ENCODE measurements at regions not wholly inside any gene's neighbourhood (a gene's known extent, or its start where the extent isn't known, plus 50 kb on each side); places are given as distances from the start of the nearest gene placed in this dataset.

DNA sequence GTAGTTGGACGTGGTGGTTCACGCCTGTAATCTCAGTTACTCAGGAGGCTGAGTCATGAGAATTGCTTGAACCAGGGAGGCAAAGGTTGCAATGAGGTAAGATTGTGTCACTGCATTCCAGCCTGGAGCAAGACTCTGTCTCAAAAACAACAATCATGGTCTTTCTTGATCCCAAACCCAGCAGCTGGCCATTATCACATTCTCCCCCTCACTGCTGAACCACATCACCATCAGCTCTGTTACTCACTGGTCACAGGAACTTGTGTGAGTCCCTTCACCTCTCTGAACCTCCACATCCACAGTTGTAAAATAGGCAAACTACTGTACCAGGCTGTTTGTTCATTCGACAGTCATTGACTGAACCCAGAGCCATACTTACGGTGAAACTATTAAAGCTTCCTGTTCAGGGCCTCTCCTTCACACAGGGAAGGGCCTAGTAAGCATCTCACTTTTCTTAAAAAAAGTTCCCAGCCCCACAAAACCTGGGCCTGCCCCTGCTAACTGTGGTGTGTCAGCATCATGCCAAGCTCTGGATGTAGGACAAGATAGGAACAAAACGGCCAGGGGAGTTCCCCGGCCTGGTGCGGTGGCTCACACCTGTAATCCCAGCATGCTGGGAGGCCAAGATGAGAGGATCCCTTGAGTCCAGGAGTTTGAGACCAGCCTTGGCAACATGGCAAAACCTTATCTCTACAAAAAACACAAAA lies 104.7 kb downstream of the COPRS start:
- Mint-ChIP-seq H3K4me3 (ENCODE audit: unreplicated experiment) (no peak overlapping the region), H3K27ac (ENCODE audit: unreplicated experiment) (no peak overlapping the region), H3K27me3 (ENCODE audit: unreplicated experiment) (no peaks in the 10 kb centered on the region), H3K36me3 (ENCODE audit: unreplicated experiment) (no peaks in the 10 kb centered on the region), H3K9me3 (ENCODE audit: unreplicated experiment) (no peaks in the 10 kb centered on the region), H3K4me1 (ENCODE audit: low read depth, unreplicated experiment) (no peaks in the 10 kb centered on the region)
- TF ChIP-seq CTCF (IDR thresholded peaks at IDR 0.05; ENCODE audit: partially characterized antibody, unreplicated experiment), result no peak
- DNase-seq, result no peak

GRCh38 chr17:31753011-31753410 lies 106.0 kb downstream of the COPRS start:
- no peak for DNase-seq
- Mint-ChIP-seq H3K4me1 (ENCODE audit: low read depth, unreplicated experiment) (no peaks in the 10 kb centered on the region), H3K27ac (ENCODE audit: unreplicated experiment) (no peak overlapping the region)

DNA sequence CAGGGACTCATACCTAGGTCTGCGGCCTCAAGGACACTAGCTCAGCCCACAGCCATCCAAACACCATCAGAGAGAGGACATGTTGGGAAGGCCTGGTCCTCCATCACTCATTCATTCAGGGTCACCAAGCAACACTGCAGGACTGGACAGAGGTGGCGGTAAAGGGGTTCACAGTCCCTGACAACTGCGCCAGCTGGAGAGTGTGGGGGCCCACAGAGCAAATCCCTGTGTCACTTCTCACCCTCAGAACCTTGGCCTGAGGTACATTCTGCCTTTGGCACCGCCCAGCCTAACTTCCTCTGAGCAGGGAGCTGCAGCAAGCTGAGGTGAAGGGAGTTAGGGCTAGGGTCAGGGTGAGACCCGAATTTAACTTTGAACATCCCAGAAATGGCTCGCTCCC lies 106.5 kb downstream of the COPRS start:
- H3K27me3 Mint-ChIP-seq (ENCODE audit: unreplicated experiment), result no peaks in the 10 kb centered on the region
- no peaks in the 10 kb centered on the region for H3K4me1 Mint-ChIP-seq (ENCODE audit: low read depth, unreplicated experiment)
- H3K9me3 Mint-ChIP-seq (ENCODE audit: unreplicated experiment), result no peaks in the 10 kb centered on the region
- no peak overlapping the region for H3K4me3 Mint-ChIP-seq (ENCODE audit: unreplicated experiment)
- no peaks in the 10 kb centered on the region for H3K36me3 Mint-ChIP-seq (ENCODE audit: unreplicated experiment)
- H3K27ac Mint-ChIP-seq (ENCODE audit: unreplicated experiment), result no peak overlapping the region
- DNase-seq, result no peak
- no peak for TF ChIP-seq CTCF (IDR thresholded peaks at IDR 0.05; ENCODE audit: partially characterized antibody, unreplicated experiment)

More at GRCh38 chr17:31753011-31753410, 106.0 kb downstream of the COPRS start:
- Mint-ChIP-seq H3K9me3 (ENCODE audit: unreplicated experiment) (no peaks in the 10 kb centered on the region), H3K36me3 (ENCODE audit: unreplicated experiment) (no peaks in the 10 kb centered on the region), H3K4me3 (ENCODE audit: unreplicated experiment) (no peak overlapping the region), H3K27me3 (ENCODE audit: unreplicated experiment) (no peaks in the 10 kb centered on the region)
- TF ChIP-seq CTCF (IDR thresholded peaks at IDR 0.05; ENCODE audit: partially characterized antibody, unreplicated experiment), result no peak

DNA sequence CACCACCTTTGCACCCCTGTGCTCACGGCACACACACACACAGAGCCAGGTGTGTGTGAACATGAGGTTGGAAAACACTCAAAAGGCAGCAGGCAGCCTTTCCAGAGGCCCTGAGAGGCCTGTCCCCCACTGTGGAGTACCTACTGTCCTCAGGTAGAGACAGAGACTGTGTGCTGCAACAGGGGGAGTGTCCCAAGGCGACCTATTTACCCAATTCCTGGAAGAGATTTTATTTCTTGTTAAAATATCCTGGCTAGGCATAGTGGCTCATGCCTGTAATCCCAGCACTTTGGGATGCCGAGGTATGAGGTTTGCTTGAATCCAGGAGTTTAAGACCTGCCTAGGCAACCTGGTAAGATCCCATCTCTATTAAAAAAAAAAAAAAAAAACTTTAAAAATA lies 108.5 kb downstream of the COPRS start:
- H3K27me3 Mint-ChIP-seq (ENCODE audit: unreplicated experiment), result no peaks in the 10 kb centered on the region
- H3K9me3 Mint-ChIP-seq (ENCODE audit: unreplicated experiment), result no peaks in the 10 kb centered on the region
- no peak overlapping the region for H3K27ac Mint-ChIP-seq (ENCODE audit: unreplicated experiment)
- DNase-seq, result no peak
- H3K4me1 Mint-ChIP-seq (ENCODE audit: low read depth, unreplicated experiment), result no peaks in the 10 kb centered on the region
- H3K36me3 Mint-ChIP-seq (ENCODE audit: unreplicated experiment), result no peaks in the 10 kb centered on the region
- TF ChIP-seq CTCF (IDR thresholded peaks at IDR 0.05; ENCODE audit: partially characterized antibody, unreplicated experiment), result no peak
- H3K4me3 Mint-ChIP-seq (ENCODE audit: unreplicated experiment), result no peak overlapping the region

DNA sequence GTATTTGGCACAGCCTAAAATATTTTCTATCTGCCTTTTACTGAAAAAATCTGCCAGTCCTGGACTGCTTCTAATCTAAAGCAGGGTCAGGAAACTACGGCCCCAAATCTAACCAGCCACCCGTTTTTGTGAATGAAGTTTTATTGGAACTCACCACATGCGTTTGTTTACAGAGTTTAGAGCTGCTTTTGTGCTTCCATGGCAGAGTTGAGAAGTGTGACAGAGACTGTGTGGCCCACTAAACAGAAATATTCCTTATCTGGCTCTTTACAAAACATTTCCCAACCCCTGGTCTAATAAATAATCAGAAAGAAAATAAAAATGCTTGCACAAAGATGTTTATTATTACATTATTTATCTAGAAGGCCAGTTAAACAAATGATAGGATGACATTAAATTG lies 110.2 kb downstream of the COPRS start:
- H3K27ac Mint-ChIP-seq (ENCODE audit: unreplicated experiment), result no peak overlapping the region
- no peaks in the 10 kb centered on the region for H3K9me3 Mint-ChIP-seq (ENCODE audit: unreplicated experiment)
- H3K4me3 Mint-ChIP-seq (ENCODE audit: unreplicated experiment), result no peak overlapping the region
- peaks cover 2% of the 10 kb centered on the region for H3K4me1 Mint-ChIP-seq (ENCODE audit: low read depth, unreplicated experiment)
- DNase-seq, result no peak
- no peaks in the 10 kb centered on the region for H3K36me3 Mint-ChIP-seq (ENCODE audit: unreplicated experiment)
- no peak for TF ChIP-seq CTCF (IDR thresholded peaks at IDR 0.05; ENCODE audit: partially characterized antibody, unreplicated experiment)
- H3K27me3 Mint-ChIP-seq (ENCODE audit: unreplicated experiment), result no peaks in the 10 kb centered on the region

Measured in glutamatergic neuron (in vitro differentiated cells).